Activated naive CD4-positive, alpha-beta T cell treated with anti-CD3 and anti-CD28 coated beads, Interleukin-2, amount 50 U/mL, for 72 hours (primary cell): ENCODE measurements at regions not wholly inside any gene's neighbourhood (a gene's known extent, or its start where the extent isn't known, plus 50 kb on each side); places are given as distances from the start of the nearest gene placed in this dataset.
A peak's percentile ranks its signal among the peaks of the same experiment; 100 is the strongest.

Source experiments
- ATAC-seq, 2 donors: fragments of 150-1000 bp; cut with Tn5 transposase; 2 replicates each; pipeline ENCODE4 v1.10.0; 2021; ENCODE audit warnings: mild to moderate bottlenecking in 2 of 2, moderate library complexity in 2 of 2
- DNase-seq, 2 donors: peaks; one replicate each; pipeline ENCODE4 v3.0.0; 2021 to 2022; ENCODE audit warnings: low spot score in 2 of 2
- H3K27ac Mint-ChIP-seq, 2 donors: one replicate each; pipeline ENCODE4 v1.8.0; 2022; ENCODE audit warnings: mild to moderate bottlenecking in 2 of 2, mixed read lengths in 2 of 2
- H3K36me3 Mint-ChIP-seq, 2 donors: one replicate each; pipeline ENCODE4 v1.8.0; 2022; ENCODE audit warnings: mixed read lengths in 2 of 2
- H3K9me3 Mint-ChIP-seq, 2 donors: one replicate each; pipeline ENCODE4 v1.8.0; 2022; ENCODE audit warnings: mixed read lengths in 2 of 2

- ATAC-seq, result no peak
- Mint-ChIP-seq H3K27ac (no peak overlapping the region), H3K36me3 (no peaks in the 10 kb centered on the region), H3K9me3 (no peaks in the 10 kb centered on the region)
- DNase-seq, result no peak
These were observed 256.5 kb downstream of the UQCRFS1 start for GRCh38 chr19:28956421-28956820.

- no peaks in the 10 kb centered on the region for H3K36me3 Mint-ChIP-seq
- DNase-seq, result no peak
- H3K9me3 Mint-ChIP-seq, result peaks cover 6 to 8% of the 10 kb centered on the region in 2 donors
- no peak for ATAC-seq
- no peak overlapping the region for H3K27ac Mint-ChIP-seq
These were observed 263.4 kb downstream of the UQCRFS1 start for GRCh38 chr19:28949535-28949934.

DNA sequence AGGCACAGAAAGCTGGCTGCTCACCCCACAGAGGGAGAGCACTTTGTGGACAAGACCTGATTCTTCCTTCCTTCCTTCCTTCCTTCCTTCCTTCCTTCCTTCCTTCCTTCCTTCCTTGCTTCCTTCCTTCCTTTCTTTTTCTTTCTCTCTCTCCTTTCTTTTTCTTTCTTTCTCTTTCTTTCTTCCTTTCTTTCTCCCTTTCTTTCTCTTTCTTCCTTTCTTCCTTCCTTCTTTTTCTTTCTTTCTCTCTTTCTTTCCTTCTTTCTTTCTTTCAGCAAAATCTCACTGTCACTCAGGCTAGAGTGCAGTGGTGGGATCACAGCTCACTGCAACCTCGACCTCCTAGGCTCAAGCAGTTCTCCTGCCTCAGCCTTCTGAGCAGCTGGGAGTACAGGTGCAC, 263.9 kb downstream of the UQCRFS1 start:
- ATAC-seq, result no peak
- no peak for DNase-seq
- Mint-ChIP-seq H3K36me3 (no peaks in the 10 kb centered on the region), H3K27ac (no peak overlapping the region), H3K9me3 (peaks cover 6 to 9% of the 10 kb centered on the region in 2 donors)

GRCh38 chr19:28948566-28948965, 264.4 kb downstream of the UQCRFS1 start:
- no peak overlapping the region for H3K27ac Mint-ChIP-seq
- peaks cover 6 to 12% of the 10 kb centered on the region in 2 donors for H3K9me3 Mint-ChIP-seq
- ATAC-seq (no peak), DNase-seq (no peak)
- H3K36me3 Mint-ChIP-seq, result no peaks in the 10 kb centered on the region

DNA sequence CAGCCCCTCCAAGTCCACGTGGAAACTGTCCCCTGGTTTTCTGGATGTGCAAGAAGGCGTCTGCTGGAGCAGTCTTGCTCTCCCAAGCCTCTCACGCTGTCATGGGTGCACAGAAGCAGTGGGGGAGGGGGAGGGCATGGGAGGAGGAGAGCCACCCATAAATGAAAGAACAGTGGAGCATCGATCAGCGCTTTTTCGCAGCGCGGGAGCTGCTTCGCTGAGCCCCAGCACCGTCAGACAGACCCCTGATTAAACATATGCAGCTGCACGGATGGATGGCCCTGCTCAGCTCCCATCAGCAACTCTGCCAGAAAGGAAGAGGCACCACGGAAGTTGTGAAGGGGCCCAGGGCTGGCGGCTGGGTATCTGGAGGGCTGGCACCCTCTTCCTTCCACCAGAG, 264.9 kb downstream of the UQCRFS1 start:
- Mint-ChIP-seq H3K27ac (no peak overlapping the region), H3K36me3 (no peaks in the 10 kb centered on the region), H3K9me3 (peaks cover 6 to 12% of the 10 kb centered on the region in 2 donors)
- ATAC-seq (no peak), DNase-seq (no peak)

- no peak for ATAC-seq
- peak overlapping the region in 1 of 2 donors; percentile 70 for H3K27ac Mint-ChIP-seq
- DNase-seq, result no peak
- H3K36me3 Mint-ChIP-seq, result no peaks in the 10 kb centered on the region
- H3K9me3 Mint-ChIP-seq, result peaks cover under 1 to 8% of the 10 kb centered on the region in 2 donors
These were observed 269.3 kb downstream of the UQCRFS1 start for GRCh38 chr19:28943651-28944050.

DNA sequence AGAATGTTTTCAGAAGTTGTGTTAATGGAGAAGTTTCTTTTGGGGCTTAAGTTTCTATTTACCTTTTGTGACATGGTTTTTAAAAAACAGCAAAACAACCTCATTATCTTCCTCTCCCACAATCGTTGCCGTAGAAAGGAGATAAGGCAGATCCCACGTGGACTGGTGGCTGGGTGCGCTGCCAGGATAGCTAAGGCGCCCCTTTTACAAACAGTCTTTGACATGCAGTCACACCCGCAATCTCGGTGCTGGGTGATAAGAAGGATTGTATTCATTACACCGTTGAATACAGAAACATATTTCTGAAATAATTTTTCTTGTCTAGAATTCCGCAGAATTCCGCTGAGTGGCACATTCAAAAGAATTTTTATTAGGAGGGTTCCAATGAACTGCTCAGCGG, 271.1 kb downstream of the UQCRFS1 start:
- DNase-seq, result no peak
- ATAC-seq, result no peak
- Mint-ChIP-seq H3K9me3 (peaks cover 5 to 13% of the 10 kb centered on the region in 2 donors), H3K36me3 (no peaks in the 10 kb centered on the region), H3K27ac (no peak overlapping the region)

DNA sequence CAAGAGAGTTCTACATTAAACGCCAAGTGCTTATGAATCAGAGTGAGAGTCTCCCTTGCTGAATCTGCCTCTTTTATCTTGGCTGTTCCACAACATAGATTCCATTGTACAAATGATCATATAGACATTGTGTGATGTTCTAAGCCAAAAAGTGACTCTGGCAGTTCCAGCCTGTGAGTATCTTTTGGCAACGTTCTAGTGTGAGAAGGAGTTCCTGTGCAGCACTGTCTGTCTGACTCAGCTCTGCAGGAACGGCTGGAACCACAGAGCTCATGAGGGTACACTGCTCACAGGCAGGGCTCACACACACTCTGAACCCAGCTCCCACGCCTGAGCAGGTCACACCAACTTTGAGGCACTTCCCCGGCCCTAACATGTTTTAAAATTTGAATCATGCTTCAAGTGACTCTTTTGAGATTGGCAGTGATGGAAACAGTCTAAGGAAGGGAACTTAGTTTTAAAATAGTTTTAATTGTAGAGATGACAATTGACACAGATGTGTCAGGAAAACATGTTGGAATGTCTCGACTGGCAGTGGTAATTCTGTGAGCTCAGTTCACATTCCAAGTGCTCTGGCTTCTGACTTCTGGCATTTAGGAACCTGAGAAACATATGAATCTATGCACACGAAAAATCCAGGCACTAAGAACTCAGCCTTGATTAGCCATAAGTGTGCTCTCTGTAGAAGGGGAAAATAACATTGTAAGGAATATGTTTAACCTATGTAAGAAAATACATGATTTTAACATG, 272.0 kb downstream of the UQCRFS1 start:
- DNase-seq, result no peak
- H3K36me3 Mint-ChIP-seq, result no peaks in the 10 kb centered on the region
- no peak overlapping the region for H3K27ac Mint-ChIP-seq
- H3K9me3 Mint-ChIP-seq, result peaks cover 5 to 13% of the 10 kb centered on the region in 2 donors
- no peak for ATAC-seq

DNA sequence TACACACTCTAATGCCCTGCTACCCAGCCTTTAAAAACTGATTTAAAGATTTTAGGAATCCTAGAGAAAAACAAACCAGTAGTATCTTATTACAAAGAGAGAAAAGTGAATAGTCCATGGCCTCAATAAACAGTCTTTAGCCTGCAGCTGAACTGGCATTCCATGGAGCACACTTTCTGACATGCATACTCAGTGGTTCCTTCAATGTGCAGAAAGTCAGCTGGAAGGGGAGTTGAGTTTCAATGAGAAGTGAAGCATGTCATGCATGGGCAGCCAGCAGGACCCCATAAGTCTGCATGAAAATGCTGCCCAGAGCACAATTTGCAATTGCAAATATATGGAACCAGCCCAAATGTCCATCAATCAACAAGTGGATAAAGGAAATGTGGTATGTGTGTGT, 273.7 kb downstream of the UQCRFS1 start:
- DNase-seq, result no peak
- H3K36me3 Mint-ChIP-seq, result no peaks in the 10 kb centered on the region
- H3K27ac Mint-ChIP-seq, result no peak overlapping the region
- no peak for ATAC-seq
- H3K9me3 Mint-ChIP-seq, result peaks cover 5 to 9% of the 10 kb centered on the region in 2 donors

DNA sequence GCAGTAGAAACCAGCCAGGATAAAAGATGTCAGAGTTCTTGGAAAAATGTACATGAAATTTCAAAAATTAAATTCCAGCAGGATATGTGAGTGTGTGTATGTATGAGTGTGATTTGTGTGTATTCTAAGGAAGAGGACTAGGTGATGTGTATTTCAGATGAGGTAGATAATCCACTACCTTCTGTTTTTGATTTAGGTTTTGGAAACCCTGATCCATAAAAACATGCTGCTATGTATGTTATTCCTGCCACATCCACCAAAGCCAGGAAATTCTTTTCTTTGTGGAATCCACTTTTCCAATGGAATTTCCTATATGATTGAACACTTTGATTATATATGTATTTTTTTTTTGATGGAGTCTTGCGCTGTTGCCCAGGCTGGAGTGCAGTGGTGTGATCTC, 276.9 kb downstream of the UQCRFS1 start:
- no peaks in the 10 kb centered on the region for H3K36me3 Mint-ChIP-seq

GRCh38 chr19:28934631-28935030, 278.3 kb downstream of the UQCRFS1 start:
- Mint-ChIP-seq H3K9me3 (peaks cover 14% of the 10 kb centered on the region in 2 donors), H3K27ac (no peak overlapping the region), H3K36me3 (no peaks in the 10 kb centered on the region)
- ATAC-seq (no peak), DNase-seq (no peak)

More for the DNA sequence above, 276.9 kb downstream of the UQCRFS1 start:
- Mint-ChIP-seq H3K27ac (no peak overlapping the region), H3K9me3 (peaks cover 12 to 13% of the 10 kb centered on the region in 2 donors)
- DNase-seq (no peak), ATAC-seq (no peak)

DNA sequence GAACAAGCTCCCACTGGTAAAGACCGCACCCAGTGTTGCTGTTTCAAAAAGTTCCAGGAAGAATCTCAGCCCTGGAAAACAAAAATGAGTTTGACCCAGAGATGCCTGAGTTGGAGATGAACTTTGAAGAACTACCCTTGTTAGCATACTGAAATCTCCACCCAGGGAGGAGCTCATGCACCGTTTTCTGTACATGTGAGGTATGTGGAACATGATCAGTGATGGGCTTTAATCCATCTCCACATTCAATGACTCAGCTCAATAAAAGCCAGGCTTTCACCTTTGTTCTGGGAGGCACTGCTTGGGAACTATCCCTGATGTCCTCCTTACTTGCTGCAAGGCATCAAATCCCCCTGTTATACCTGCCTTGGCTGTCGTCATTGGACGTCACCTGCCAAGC, 279.9 kb downstream of the UQCRFS1 start:
- DNase-seq (no peak), ATAC-seq (no peak)
- Mint-ChIP-seq H3K36me3 (no peaks in the 10 kb centered on the region), H3K27ac (no peak overlapping the region), H3K9me3 (peaks cover 9 to 11% of the 10 kb centered on the region in 2 donors)

DNA sequence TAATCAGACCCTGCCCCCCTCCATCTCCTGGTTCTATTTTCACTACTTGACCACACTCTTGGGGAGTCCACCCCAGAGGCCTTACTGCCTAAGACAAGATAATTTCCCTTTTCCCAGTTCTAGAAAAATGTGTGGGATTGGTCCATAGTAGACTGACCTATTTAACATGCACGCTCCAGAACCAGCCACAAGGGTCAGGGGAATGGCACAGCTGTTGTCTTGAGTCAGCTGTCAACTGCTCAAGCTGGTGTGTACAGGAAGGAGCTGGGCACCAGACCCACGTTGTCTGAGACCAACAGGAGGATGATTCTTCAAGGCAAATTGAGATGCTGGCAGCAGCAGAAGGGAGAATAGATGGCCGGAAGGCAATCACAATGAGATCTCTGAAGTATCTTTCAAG, 280.5 kb downstream of the UQCRFS1 start:
- Mint-ChIP-seq H3K9me3 (peaks cover 9 to 11% of the 10 kb centered on the region in 2 donors), H3K27ac (no peak overlapping the region), H3K36me3 (no peaks in the 10 kb centered on the region)
- no peak for ATAC-seq
- no peak for DNase-seq

DNA sequence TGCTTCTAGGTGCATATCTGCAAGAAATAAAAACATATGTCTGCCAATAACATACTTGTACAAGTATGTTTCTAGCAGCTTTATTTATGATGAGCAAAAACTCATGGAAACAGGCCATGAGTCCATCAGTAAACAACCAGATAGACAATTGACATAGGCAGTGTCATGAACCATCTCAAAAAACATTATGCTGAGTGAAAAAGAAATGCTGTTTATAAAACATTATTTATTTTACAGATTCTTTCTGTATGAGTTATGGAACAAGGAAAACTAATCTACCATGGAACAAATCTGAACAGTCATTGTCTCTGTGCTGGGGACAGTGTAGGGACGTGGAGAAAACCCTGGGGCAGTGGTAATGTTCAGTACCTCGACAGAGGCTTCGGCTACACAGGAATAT, 283.9 kb downstream of the UQCRFS1 start:
- DNase-seq (no peak), ATAC-seq (no peak)
- Mint-ChIP-seq H3K27ac (no peak overlapping the region), H3K9me3 (peaks cover 9 to 11% of the 10 kb centered on the region in 2 donors), H3K36me3 (no peaks in the 10 kb centered on the region)

- Mint-ChIP-seq H3K36me3 (no peaks in the 10 kb centered on the region), H3K27ac (no peak overlapping the region), H3K9me3 (peaks cover 9 to 11% of the 10 kb centered on the region in 2 donors)
- ATAC-seq (no peak), DNase-seq (no peak)
These were observed 285.5 kb downstream of the UQCRFS1 start for GRCh38 chr19:28927456-28927855.

DNA sequence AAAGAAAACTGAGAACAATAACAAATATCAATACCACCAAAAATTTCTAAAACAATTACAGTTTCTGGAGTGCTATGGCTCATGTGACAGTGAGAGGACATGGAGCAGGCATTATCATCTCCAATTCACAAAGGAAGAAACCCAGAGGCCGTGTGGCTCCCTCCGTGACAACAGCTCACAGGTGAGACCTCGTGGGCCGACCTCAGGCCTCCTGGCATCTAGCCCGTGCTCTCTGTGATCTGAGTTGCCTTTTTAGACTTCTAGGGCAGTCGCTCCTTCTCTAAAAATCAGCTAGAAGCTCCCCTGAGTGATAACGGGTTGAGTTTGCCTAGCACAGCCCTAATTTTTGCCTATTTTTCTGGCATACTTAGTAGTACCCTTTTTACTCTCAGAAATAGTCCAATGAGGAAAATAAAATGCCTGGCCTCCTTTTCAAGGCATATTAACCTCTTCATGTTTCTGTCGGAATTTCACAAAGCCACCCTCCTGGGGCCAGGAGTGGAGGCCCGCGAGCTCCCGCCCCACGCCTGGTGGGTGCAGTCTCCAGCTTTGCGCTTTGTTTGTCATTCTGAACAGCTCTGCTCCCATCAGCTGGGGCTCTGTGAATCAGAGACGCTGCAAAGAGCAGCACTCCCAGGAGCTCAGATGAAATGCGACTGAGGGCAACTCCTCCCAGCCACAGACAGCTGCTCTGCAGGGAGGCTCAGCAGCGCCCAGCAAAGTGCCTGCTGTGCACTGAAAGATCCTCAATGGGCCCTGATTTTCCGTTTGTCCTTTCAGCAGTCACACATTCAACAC, 292.5 kb downstream of the UQCRFS1 start:
- ATAC-seq, result no peak
- no peak overlapping the region for H3K27ac Mint-ChIP-seq
- no peaks in the 10 kb centered on the region for H3K9me3 Mint-ChIP-seq
- DNase-seq, result no peak
- H3K36me3 Mint-ChIP-seq, result no peaks in the 10 kb centered on the region

GRCh38 chr19:28917621-28918020, 295.3 kb downstream of the UQCRFS1 start:
- DNase-seq (no peak), ATAC-seq (no peak)
- no peaks in the 10 kb centered on the region for H3K9me3 Mint-ChIP-seq
- no peaks in the 10 kb centered on the region for H3K36me3 Mint-ChIP-seq
- H3K27ac Mint-ChIP-seq, result no peak overlapping the region
